WTC11 (cell line): ENCODE measurements at regions not wholly inside any gene's neighbourhood (a gene's known extent, or its start where the extent isn't known, plus 50 kb on each side); places are given as distances from the start of the nearest gene placed in this dataset.

Experiments used
- ATAC-seq: fragments of 200-7000 bp; cut with Tn5 transposase; 2 replicates; pipeline ENCODE4 v1.10.0; 2021; ENCODE audit warnings: mild to moderate bottlenecking, moderate library complexity
- CTCF ChIA-PET: fragments of 300-600 bp; sonication (Branson Sonifier 250); formaldehyde crosslinking; loops from one replicate; lab custom pipeline; 2021; ENCODE audit warnings: antibody characterized with exemption; lab: Charles Lee
- POLR2A ChIA-PET: fragments of 350-600 bp; sonication (Branson Sonifier 250); formaldehyde crosslinking; loops from one replicate; lab custom pipeline; 2021; ENCODE audit warnings: antibody characterized with exemption; lab: Charles Lee
- DNase-seq: peaks from one replicate; pipeline ENCODE4 v3.0.0; 2021; ENCODE audit warnings: low spot score
- H3K27ac Mint-ChIP-seq: 2 replicates; pipeline ENCODE4 v1.8.0; 2021; ENCODE audit warnings: mixed read lengths
- H3K27me3 Mint-ChIP-seq: 2 replicates; pipeline ENCODE4 v1.8.0; 2021; ENCODE audit warnings: low read depth, mild to moderate bottlenecking, moderate library complexity, mixed read lengths
- H3K36me3 Mint-ChIP-seq: 2 replicates; pipeline ENCODE4 v1.8.0; 2021; ENCODE audit warnings: mixed read lengths
- H3K4me1 Mint-ChIP-seq: 2 replicates; pipeline ENCODE4 v1.8.0; 2022; ENCODE audit warnings: mixed read lengths
- H3K4me3 Mint-ChIP-seq: 2 replicates; pipeline ENCODE4 v1.8.0; 2021; ENCODE audit warnings: mild to moderate bottlenecking, moderate library complexity, mixed read lengths
- H3K9me3 Mint-ChIP-seq: 2 replicates; pipeline ENCODE4 v1.8.0; 2021; ENCODE audit warnings: mixed read lengths
- CDX4 ChIP-seq: fragments of 250-450 bp; sonication (Bioruptor Pico); IDR thresholded peaks from 2 replicates; pipeline ENCODE4 v1.9.0; 2021; ENCODE audit warnings: moderate library complexity, mild to moderate bottlenecking, inconsistent platforms, borderline replicate concordance
- CREM ChIP-seq: sonication (generic); formaldehyde crosslinking; IDR thresholded peaks from 2 replicates; pipeline ENCODE4 v1.8.1; 2022; ENCODE audit warnings: mild to moderate bottlenecking, missing genetic modification reagents, moderate library complexity
- E2F1 ChIP-seq: sonication (generic); formaldehyde crosslinking; IDR thresholded peaks from 2 replicates; pipeline ENCODE4 v1.8.0; 2022; ENCODE audit warnings: mild to moderate bottlenecking, missing genetic modification reagents
- FOXK1 ChIP-seq: sonication (generic); formaldehyde crosslinking; IDR thresholded peaks from 2 replicates; pipeline ENCODE4 v1.8.0; 2022; ENCODE audit warnings: mild to moderate bottlenecking, moderate library complexity, missing genetic modification reagents
- HMGA2 ChIP-seq: fragments of 250-450 bp; sonication (Bioruptor Pico); IDR thresholded peaks from 2 replicates; pipeline ENCODE4 v1.4.0; 2021; ENCODE audit warnings: mild to moderate bottlenecking, moderate library complexity
- IRF2 ChIP-seq: sonication (generic); formaldehyde crosslinking; IDR thresholded peaks from 2 replicates; pipeline ENCODE4 v1.8.0; 2022; ENCODE audit warnings: low read depth, missing genetic modification reagents, borderline replicate concordance
- JUN ChIP-seq: sonication (generic); formaldehyde crosslinking; IDR thresholded peaks from 2 replicates; pipeline ENCODE4 v1.8.0; 2023; ENCODE audit warnings: mild to moderate bottlenecking, missing genetic modification reagents
- NFATC4 ChIP-seq: fragments of 250-450 bp; sonication (Bioruptor Pico); IDR thresholded peaks from 2 replicates; pipeline ENCODE4 v1.9.0; 2021; ENCODE audit warnings: mild to moderate bottlenecking
- PRDM15 ChIP-seq: sonication (generic); formaldehyde crosslinking; IDR thresholded peaks from 2 replicates; pipeline ENCODE4 v1.8.0; 2022; ENCODE audit warnings: missing genetic modification reagents
- STAT6 ChIP-seq: sonication (generic); formaldehyde crosslinking; conservative IDR thresholded peaks from 2 replicates; pipeline ENCODE4 v1.8.1; 2023; ENCODE audit warnings: mild to moderate bottlenecking, low read depth, missing genetic modification reagents, moderate library complexity
- USF1 ChIP-seq: sonication (generic); formaldehyde crosslinking; IDR thresholded peaks from 2 replicates; pipeline ENCODE4 v1.8.0; 2022; ENCODE audit warnings: mild to moderate bottlenecking, missing genetic modification reagents
- ZMAT4 ChIP-seq: fragments of 250-450 bp; sonication (Bioruptor Pico); IDR thresholded peaks from 2 replicates; pipeline ENCODE4 v1.9.0; 2021; ENCODE audit warnings: mild to moderate bottlenecking
- TF ChIP-seq, protein P1 (sequence below): sonication (generic); formaldehyde crosslinking; conservative IDR thresholded peaks from 2 replicates; pipeline ENCODE4 v1.8.1; 2022; ENCODE audit warnings: mild to moderate bottlenecking, missing genetic modification reagents
- TF ChIP-seq, protein P2 (sequence below): sonication (generic); formaldehyde crosslinking; IDR thresholded peaks from 2 replicates; pipeline ENCODE4 v1.8.1; 2022; ENCODE audit warnings: mild to moderate bottlenecking, missing genetic modification reagents, moderate library complexity, borderline replicate concordance
- TF ChIP-seq, protein P3 (sequence below): sonication (generic); formaldehyde crosslinking; IDR thresholded peaks from 2 replicates; pipeline ENCODE4 v1.8.1; 2023; ENCODE audit warnings: mild to moderate bottlenecking, missing genetic modification reagents, borderline replicate concordance
- TF ChIP-seq, protein P4 (sequence below): fragments of 250-450 bp; sonication (Bioruptor Pico); conservative IDR thresholded peaks from 2 replicates; pipeline ENCODE4 v1.9.0; 2021; ENCODE audit warnings: mild to moderate bottlenecking

DNA sequence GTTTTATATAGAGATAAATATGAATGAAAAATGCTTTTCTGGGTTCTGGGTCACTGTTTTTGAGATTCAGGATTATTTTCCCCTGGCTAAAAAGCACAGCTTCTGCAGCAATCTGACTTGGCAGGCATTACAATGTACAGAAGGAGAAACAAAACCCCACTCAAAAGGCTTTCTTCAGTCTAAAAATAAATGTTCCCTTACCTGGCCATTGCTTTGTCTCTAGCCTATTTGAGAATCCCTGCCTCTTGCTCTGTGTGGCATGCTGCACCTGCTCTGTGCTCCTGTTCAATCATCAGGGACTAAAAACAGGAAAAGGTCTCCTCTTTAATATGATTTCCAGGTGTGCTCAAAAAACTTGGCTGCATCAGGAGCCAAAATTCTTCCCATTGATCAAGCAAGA lies 187.4 kb upstream of the STAC start (continued):
- TF ChIP-seq E2F1 (CRISPR knock-in tag) = no peak

GRCh38 chr3:36193448-36193847 lies 186.9 kb upstream of the STAC start:
- ChIA-PET CTCF (no interaction called here), POLR2A (no interaction called here)
- H3K9me3 Mint-ChIP-seq = no peaks in the 10 kb centered on the region
- no peak overlapping the region for H3K4me3 Mint-ChIP-seq
- DNase-seq (no peak), ATAC-seq (no peak)
- no peaks in the 10 kb centered on the region for H3K27me3 Mint-ChIP-seq
- no peaks in the 10 kb centered on the region for H3K36me3 Mint-ChIP-seq
- H3K4me1 Mint-ChIP-seq = peaks cover 4% of the 10 kb centered on the region
- H3K27ac Mint-ChIP-seq = no peak overlapping the region
- TF ChIP-seq, protein P1, sequence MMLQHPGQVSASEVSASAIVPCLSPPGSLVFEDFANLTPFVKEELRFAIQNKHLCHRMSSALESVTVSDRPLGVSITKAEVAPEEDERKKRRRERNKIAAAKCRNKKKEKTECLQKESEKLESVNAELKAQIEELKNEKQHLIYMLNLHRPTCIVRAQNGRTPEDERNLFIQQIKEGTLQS = no peak
- TF ChIP-seq, protein P2, sequence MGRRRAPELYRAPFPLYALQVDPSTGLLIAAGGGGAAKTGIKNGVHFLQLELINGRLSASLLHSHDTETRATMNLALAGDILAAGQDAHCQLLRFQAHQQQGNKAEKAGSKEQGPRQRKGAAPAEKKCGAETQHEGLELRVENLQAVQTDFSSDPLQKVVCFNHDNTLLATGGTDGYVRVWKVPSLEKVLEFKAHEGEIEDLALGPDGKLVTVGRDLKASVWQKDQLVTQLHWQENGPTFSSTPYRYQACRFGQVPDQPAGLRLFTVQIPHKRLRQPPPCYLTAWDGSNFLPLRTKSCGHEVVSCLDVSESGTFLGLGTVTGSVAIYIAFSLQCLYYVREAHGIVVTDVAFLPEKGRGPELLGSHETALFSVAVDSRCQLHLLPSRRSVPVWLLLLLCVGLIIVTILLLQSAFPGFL = no peak
- TF ChIP-seq NFATC4 (CRISPR knock-in tag) = no peak
- no peak for TF ChIP-seq ZMAT4 (CRISPR knock-in tag)
- TF ChIP-seq, protein P3, sequence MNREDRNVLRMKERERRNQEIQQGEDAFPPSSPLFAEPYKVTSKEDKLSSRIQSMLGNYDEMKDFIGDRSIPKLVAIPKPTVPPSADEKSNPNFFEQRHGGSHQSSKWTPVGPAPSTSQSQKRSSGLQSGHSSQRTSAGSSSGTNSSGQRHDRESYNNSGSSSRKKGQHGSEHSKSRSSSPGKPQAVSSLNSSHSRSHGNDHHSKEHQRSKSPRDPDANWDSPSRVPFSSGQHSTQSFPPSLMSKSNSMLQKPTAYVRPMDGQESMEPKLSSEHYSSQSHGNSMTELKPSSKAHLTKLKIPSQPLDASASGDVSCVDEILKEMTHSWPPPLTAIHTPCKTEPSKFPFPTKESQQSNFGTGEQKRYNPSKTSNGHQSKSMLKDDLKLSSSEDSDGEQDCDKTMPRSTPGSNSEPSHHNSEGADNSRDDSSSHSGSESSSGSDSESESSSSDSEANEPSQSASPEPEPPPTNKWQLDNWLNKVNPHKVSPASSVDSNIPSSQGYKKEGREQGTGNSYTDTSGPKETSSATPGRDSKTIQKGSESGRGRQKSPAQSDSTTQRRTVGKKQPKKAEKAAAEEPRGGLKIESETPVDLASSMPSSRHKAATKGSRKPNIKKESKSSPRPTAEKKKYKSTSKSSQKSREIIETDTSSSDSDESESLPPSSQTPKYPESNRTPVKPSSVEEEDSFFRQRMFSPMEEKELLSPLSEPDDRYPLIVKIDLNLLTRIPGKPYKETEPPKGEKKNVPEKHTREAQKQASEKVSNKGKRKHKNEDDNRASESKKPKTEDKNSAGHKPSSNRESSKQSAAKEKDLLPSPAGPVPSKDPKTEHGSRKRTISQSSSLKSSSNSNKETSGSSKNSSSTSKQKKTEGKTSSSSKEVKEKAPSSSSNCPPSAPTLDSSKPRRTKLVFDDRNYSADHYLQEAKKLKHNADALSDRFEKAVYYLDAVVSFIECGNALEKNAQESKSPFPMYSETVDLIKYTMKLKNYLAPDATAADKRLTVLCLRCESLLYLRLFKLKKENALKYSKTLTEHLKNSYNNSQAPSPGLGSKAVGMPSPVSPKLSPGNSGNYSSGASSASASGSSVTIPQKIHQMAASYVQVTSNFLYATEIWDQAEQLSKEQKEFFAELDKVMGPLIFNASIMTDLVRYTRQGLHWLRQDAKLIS (CRISPR knock-in tag) = no peak
- TF ChIP-seq USF1 (CRISPR knock-in tag) = no peak
- TF ChIP-seq, protein P4, sequence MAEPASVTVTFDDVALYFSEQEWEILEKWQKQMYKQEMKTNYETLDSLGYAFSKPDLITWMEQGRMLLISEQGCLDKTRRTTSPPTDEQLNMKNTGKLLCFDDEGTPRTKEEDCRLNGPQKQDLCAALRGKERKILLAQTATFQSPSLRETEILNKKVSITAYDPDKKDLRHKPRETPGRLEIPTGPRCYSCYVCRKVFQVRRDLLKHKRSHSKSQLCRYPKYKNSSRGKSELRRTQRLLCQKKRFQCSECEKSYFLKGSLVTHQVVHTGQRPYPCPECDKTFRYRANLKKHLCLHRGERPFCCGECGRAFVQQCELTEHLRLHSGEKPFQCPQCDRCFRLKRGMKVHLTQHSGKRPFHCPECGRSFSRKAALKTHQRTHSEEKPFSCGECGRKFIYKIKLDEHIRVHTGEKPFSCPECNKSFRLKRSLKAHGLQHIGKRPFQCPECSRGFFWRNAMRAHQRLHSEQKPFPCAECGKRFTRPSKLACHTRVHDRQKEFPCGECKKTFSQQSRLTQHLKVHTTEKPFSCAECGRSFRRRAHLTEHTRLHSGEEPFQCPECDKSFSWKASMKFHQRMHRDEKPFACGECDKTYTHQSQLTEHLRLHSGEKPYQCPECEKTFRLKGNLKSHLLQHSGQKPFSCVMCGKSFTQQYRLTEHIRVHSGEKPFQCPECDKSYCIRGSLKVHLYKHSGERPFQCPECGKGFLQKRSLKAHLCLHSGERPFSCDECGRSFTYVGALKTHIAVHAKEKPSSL = no peak
- TF ChIP-seq IRF2 (CRISPR knock-in tag) = no peak
- no peak for TF ChIP-seq PRDM15 (CRISPR knock-in tag)
- no peak for TF ChIP-seq STAT6 (CRISPR knock-in tag)
- no peak for TF ChIP-seq CDX4
- TF ChIP-seq JUN (CRISPR knock-in tag) = no peak
- TF ChIP-seq HMGA2 (CRISPR knock-in tag) = no peak
- TF ChIP-seq CREM (CRISPR knock-in tag) = no peak
- TF ChIP-seq FOXK1 (CRISPR knock-in tag) = no peak
